HG03139 (cell line): ENCODE measurements at regions not wholly inside any gene's neighbourhood (a gene's known extent, or its start where the extent isn't known, plus 50 kb on each side); places are given as distances from the start of the nearest gene placed in this dataset.
"Not testable (repeated sequence)": the region's sequence is repeated elsewhere in the genome, so short reads cannot be mapped to it uniquely, and the experiment has no call there.

ENCODE experiments used
- ATAC-seq: cut with Tn5 transposase; IDR thresholded peaks from one replicate; pipeline ENCODE4 v1.9.1; 2021; ENCODE audit not compliant: unreplicated experiment

DNA sequence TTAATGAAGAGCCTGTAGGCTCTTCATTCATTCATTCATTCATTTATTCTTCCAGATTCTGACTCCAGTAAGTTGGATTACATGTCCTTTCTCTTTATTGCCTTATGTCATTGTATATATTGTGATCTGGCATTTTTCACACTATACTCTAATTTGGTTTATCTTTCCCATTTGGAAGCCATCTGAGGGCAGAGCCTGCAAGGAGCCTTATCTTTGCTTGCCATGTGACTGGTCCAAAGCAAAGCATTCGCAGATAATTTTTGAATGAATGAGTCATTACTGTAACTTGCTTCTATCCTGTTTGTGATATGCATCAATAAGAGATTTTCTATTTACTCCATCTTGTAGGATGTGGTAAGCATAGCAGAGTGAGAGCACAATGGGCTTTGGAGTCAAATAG, 108.4 kb upstream of the DAB1 start:
- ATAC-seq = no peak

DNA sequence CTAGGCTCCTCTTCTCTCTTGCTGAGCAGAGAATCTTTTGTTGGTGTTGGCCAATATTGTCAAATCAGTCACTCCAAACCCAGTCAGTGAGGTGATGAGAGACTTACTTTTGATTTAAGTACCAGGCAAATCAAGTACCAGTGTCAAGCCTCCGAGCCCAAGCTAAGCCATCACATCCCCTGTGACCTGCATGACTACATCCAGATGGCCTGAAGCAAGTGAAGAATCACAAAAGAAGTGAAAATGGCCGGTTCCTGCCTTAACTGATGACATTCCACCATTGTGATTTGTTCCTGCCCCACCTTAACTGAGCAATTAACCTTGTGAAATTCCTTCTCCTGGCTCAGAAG, 107.0 kb upstream of the DAB1 start:
- not testable (repeated sequence) for ATAC-seq

DNA sequence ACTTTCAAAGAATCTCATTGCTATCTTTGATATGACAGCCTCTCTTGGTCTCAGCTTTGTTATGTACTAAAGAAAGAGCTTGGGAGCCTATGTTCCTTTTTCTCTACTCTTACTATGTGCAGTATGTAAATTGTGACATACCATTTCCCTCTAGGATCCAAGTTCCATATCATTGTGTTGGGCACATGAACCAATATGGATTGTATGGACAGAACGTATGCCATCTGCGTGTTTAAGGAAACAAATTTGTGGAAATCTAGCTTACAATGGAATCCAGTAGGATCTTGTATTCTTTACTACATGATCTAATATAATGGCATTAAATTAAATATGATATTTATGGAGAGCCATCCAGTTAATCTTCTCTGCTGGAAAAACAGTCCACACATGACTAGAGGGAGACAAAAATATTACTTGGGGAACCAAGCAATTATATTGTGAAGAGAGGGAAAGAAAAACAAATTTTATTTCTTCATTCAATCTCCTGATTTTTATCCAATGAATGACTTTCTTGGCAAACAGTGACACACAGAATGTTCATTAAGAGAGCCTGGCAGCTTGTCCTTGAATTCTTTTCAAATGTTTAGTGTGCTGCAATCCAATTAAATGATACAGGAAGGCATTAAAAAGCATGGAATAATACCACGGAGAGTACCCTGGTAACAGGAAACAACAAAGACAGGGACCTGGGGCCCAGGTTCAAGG, 106.5 kb upstream of the DAB1 start:
- ATAC-seq = no peak

DNA sequence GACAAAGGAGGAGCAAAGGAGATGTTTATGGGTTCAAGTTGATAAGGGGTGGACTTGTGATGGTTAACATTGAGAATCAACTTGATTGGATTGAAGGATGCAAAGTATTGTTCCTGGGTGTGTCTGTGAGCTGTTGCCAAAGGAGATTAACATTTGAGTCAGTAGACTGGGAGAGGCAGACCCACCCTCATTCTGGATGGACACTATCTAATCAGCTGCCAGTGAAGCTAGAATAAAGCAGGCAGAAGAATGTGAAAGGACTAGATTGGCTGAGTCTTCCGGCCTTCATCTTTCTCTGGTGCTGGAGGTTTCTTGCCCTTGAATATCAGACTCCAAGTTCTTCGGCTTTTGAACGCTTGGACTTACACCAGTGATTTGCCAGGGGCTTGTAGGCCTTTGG, 98.7 kb upstream of the DAB1 start:
- ATAC-seq = no peak

DNA sequence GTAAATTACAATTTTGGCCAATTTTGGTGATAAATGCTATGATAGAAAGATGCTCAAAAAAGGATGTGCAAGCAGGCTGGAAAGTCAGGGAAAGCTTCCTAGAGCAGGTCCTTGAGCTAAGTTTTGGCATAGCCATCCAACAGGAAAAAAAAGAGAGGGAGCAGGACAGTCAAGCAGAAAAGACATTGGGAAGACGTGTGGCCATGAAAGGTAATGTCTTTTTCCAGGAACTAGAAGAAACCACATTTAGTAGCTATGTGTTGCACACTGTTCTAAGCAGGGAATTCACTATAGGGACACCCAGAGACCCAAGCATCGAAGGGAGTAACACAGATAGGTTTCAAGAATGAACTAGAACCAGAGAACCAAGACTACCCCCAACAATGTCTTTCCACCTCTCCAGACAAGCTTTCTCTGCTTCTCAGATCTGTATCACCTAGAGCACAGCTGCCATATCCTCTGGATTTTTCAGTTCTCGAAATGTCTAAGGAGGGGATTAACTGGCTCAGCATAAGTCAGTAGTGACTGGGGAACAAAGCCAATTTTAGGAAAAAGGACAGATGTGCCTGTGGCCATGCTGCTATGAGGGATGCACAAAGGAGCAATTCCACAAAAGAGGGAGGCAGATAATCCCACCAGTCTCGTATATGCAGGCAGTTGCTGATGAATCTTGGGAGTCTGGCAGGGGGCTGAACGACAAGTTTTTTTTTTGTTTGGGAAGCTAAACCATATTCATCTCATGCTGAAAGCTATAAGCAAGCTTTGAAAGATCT, 97.1 kb upstream of the DAB1 start:
- no peak for ATAC-seq

DNA sequence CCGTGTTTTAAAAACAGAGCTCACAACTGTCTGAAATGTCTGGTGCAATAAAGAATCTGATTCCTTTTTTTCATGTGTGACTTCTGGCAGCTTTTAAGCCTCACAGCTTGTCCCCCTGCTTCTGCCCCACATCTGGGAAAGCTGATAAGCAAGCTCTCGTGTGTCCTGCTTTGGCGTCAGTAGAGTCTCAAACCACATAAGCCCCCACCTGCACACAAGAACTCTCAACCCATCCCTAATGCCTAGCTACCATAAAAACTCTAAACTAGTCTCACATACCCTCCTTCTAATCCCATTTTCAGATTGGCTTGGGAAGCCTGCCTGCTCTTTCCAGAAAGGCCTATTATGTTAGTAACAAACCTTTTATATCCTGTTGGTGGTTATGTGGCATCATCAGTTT, 94.6 kb upstream of the DAB1 start:
- ATAC-seq = no peak

DNA sequence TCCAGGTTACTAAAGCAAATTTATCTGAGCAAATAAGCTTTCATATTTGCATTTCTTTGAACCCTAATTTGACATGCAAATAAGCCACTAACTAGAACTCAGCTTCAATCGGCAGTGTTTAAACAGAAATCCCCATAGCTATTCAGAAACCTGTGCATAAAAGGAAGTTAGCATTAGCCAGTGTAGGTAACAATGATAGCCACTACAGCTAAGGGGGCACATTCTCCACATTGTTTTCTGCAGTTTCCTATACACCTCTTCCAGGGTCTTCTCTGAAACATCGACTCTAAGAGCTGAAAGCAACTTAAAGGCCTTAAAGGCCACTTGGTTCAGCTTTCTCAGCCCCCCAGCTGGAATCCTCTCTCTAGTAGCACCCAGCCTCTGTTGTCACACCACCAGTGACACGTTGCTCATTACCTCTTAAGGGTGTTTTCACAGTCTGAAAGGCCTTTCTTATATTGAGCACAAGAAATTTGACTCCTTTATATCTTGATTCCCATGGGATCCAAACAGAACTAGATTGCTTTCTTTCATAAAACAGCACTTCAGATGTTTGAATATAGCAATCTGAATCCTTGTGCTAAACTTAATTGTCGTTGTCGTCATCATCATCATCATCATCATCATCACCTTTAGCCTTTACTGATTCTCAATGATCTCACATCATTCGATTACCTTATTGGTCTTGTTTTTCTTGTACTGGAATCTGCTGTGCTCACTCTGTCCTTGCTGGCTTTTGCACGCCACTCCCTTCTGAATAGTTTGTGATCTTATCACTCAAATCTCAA, 93.9 kb upstream of the DAB1 start:
- ATAC-seq = no peak

DNA sequence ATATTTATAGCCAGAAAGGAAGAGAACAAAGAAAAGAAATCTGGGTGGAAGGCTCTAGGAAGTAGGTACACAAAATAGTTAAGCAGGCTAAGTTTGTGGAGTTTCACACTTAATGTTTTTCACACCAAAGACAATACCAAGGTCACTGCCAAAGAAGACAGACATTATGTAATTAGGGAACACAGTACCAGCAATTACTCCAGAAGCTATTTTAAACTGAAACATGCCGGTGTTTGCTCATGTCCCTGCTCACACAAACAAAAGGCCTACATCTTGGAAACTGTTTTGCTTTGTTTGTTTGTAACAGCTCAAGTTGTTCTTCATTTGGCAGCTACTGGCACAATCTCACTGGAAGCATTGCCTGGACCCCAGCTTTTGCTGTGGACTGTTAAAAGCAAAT, 88.5 kb upstream of the DAB1 start:
- no peak for ATAC-seq

DNA sequence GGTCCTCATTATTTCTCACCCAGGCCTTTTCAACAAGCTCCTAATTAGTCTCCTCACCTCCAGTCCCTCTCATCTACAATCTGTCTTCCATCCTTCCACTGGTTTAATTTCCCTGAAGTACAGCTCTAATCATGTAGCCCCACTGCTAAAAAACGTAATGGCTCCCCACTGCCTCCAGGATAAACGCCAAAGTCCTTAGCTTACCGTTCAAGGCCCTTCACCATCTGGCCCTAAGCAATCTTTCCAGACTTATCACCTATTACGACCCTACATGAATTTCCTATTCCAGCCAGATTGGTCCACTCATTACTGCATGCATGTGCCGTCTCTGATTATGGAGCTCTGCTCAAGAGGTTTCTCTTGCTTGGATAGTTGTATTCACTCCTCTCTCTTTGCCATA, 83.1 kb upstream of the DAB1 start:
- ATAC-seq = no peak

DNA sequence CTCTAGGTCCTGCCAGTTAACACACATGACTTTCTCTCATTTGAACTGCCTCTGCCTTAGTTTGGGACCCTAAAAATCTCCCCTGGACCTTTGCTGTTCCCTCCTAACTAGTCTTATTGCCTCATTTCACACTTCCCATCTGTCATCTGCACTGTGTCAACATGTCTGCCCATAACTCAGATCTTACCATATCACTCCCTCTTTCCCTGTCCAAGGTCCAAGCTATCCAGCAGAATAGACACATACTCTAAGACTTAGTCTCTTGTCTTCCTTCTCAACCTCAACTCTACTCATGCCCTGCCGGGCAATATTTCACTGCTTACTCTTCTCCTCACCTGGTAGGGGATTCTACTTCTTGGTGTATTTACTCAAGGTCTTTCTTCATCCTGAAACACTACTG, 79.5 kb upstream of the DAB1 start:
- ATAC-seq = no peak

DNA sequence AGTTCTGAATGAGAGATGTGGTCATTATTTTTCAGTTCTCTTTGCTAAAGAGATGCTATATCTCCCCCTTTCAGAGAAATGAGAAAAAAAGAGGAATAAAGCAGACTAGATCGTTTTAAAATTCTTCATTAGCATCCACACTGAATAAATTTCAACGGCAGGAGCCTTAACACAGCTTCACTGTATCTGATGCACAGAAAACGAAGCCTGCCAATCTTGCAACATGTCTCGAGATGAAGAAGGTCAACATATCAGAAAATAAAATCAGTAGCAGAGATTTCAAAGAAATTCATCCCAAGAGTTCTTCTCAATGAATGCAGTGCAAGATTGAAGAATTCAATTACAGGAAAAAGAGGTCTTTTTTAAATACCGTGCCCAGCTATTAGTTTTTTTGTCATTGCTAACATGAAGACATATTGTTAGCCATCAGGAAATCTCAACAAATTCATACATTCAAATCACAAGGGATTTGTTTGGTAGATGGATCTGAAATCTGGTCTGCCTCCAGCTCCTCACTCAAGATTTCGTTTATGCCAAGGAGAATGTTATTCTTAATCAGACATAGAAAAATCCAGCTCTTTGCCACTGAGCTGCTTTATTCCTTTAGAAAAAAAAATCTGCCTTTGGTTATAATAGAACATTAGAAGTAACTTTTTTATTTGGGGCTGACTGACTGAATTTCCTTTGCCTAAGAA, 76.4 kb upstream of the DAB1 start:
- no peak for ATAC-seq

DNA sequence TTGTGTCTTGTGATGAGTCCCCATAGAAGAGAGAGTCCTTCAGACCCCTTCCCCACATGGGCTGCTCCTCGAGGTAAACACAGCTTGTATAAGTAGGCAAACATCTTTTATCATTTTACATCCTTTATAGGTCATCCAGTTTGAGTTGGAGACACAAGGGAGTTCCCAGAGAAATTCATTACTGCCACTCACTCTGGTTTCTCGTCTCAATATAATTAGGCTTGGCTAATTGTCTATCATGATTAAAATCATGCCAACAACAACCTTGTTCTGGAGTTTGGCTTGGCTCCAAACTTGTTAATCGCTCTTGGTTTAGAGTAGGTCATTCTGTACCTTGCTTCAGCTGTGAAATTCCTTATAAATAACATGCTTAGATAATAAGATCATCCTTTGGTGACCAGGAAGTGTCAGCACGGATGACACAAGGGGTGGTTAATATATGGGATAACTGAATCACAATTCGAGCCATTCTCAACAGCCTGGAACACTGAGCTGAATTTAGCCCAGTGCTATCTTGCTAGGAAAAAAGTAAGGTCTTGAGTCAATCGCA, 70.7 kb upstream of the DAB1 start:
- ATAC-seq = no peak

DNA sequence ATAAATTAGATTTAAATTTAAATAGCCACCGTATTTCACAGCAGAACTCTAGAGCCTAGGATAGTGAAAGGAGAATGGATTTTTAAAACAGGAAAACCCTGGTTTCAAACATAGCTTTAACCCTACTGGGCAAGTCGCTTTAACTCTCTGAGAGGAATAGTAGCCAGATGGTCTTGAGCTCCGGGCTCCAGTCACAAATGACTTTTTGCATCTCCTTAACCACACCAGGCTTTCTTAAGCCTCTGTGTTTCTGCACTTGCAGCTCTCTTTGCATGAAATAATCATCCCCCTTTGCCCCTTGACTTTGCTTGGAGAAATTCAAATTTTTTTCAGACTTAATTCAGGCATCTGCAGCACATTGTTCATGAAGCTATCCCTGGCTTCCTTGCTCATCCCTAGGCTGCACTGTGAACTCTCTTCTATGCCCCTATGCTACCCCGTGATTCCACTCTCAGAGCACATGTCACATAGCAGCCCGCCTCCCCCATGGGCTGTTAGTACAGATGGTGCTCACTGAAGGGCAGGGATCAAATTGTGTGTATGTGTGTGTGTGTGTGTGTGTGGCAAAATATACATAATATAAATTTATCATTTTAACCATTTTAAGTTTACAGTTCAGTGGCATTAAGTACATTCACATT, 68.8 kb upstream of the DAB1 start:
- no peak for ATAC-seq

DNA sequence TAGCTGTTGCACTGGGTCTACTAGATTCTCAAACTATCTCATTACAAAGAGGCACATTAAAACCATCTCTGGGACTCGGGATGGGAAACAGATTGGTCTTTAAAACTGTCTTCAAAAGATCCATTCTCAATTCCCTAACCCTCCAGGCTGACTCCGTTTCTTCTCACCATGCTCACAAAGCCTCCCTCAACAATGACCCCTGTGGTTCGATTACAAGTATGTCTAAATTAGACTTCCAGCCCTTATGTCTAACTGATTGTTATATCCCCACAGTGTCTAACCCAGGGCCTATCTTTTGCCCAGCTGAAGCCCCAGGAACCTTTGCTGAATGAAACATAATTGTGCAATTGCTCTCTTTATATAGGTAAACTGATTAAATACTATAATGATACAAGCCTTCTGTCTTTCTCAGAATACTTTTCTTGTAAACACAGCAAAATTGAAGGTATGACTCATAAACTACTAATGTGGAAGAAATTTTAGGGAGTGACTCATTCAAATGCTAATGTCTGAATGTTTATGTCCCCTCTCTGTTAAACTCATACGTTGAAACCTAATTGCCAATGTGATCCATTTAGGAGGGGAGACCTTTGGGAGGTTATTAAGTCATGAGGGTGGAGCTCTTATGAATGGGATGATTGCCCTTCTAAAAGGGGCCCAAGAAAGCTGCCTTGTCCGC, 65.6 kb upstream of the DAB1 start:
- ATAC-seq = no peak

DNA sequence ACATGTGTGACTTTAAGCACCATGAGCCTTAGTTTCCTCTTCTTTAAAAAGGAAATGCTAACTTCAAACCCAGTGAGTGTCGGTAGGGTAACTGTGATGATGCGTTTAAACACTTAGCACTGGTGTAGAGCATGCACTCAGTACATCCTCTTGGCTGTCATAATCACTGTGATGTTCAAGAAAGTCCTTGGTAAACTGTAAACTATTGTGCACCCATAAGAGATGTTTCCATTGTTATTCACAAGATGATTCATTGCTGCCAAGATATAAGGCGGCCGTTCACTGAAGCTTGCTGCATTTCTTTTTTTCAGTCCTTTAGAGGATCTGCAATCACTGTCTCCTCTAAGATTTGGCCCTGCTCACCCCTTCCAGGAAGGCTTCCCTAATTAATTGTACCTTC, 61.8 kb upstream of the DAB1 start:
- ATAC-seq = no peak

DNA sequence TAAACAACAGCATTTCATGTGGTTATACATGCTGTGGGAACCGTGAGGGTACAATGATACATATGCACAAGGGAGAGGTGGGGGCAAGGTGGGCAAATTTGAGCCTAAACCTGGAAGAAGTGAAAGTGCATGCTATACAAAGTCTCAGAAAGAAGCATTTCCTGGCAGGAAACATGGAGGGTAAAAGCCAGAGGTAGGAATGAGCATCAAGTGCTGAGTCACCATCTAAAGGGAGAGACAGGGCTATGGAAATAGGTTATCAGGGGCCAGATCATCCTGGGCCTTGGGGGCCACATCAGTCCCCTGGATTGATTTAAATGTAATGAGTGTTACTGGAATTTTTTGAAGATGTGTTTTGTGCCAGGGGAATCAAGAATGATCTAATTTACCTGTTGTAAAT, 60.1 kb upstream of the DAB1 start:
- ATAC-seq = no peak

DNA sequence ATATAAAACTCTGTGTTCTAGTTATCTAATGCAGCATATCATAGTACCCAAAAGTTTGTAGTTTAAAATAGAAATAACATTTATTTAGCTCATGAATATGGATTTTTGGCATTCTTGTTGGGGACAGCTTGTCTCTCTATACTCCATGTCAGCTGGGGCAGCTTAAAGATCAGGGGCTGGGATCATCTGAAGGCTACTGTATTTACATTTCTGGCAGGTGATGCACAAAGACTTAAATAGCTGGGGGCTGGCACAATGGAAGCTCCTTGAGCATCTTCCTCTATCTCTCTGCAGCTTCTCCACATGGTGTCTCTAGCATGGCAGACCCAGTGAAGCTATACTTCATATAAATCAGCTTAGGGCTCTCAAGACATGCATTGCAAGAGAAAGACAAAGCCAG, 55.6 kb upstream of the DAB1 start:
- ATAC-seq = no peak

DNA sequence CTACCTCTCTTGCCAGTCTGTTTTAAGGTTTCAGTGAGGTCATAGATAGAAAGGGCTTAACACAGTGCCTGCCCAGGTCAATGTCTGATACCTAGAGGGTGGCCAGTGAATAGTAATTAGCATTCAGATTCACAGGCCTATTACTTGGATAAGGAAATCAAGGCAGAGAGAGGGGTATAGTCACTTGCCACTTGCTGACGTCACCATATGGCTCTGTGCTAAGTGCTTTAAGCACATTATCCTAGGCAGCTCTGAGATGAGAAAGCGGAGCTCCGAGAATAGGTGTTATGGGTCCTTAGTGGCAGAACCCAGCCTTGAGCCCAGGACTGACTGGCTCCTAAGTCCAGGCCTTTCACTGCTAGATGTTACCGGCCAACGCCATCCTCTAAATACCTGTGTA, 51.5 kb upstream of the DAB1 start:
- ATAC-seq = no peak

DNA sequence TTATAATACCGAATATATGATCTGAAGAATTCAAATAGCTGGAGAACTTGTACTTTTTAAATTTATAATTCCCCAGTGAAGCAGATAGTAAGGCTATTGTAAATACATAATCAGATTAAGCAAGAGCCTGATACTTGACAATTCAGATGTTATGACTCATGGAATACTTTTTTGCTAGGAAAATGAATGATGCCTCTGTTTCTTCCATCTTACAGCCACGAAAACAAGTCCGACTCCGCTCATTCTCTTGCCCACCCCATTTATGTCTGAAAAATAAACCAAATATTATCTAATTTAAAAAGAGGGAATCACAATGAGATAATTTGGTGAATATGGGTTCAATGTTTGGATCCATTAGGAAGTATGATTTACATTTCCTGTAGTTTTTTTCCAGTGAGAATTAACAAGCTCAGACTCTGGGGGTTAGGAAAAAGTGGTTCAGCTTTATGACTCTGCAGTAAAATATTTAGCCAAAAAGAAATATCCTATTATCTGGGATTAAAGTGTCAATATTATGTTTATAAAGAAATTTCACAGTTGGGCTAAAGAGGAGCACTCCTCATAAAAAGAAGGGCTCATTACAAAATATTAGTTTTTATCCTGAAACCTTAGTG, 50.4 kb upstream of the DAB1 start:
- ATAC-seq = no peak
